Stimulated activated CD4-positive, alpha-beta T cell treated with anti-CD3 and anti-CD28 coated beads, Interleukin-4, amount 100 ng/mL, for 4 hours (primary cell): ENCODE measurements at regions not wholly inside any gene's neighbourhood (a gene's known extent, or its start where the extent isn't known, plus 50 kb on each side); places are given as distances from the start of the nearest gene placed in this dataset.
A peak's percentile ranks its signal among the peaks of the same experiment; 100 is the strongest.
"Not testable (repeated sequence)": the region's sequence is repeated elsewhere in the genome, so short reads cannot be mapped to it uniquely, and the experiment has no call there.

ENCODE experiments used
- DNase-seq, 2 experiments: peaks; one replicate each; pipeline ENCODE4 v3.0.0-alpha.2; 2020

DNA sequence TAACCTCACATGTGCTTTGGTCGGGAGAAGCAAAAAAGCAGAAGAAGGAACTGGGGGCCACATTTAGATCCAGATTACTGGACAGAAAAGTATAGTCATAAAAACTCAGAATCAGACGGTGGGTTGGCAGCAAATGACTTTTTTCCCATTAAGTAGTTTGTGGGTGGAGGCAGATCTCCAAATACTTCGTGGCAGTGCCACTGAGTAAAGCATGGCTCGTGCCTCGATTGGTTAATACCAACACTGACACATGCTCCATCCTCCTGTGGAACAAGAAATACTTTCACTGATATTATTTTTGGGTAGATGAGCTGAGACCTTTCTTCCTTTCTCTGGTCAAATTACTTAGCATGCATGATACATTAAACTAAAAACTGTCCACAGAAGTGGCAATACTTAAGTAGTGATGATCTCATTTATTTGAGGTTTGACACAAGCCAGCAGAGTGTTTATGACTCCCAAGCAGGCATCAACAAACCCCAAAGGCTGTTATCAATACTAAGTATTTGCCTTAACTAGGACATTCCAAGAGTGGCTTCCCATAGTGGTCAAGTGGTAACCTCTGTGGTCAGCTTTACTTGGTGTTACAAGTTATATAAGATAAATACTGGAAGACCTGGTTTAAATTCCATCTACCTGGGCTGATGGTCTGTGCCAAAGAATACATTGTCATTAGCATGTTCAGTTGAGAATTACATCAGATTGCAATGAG is 500.0 kb upstream of the RUNX1 start:
- DNase-seq: no peak

DNA sequence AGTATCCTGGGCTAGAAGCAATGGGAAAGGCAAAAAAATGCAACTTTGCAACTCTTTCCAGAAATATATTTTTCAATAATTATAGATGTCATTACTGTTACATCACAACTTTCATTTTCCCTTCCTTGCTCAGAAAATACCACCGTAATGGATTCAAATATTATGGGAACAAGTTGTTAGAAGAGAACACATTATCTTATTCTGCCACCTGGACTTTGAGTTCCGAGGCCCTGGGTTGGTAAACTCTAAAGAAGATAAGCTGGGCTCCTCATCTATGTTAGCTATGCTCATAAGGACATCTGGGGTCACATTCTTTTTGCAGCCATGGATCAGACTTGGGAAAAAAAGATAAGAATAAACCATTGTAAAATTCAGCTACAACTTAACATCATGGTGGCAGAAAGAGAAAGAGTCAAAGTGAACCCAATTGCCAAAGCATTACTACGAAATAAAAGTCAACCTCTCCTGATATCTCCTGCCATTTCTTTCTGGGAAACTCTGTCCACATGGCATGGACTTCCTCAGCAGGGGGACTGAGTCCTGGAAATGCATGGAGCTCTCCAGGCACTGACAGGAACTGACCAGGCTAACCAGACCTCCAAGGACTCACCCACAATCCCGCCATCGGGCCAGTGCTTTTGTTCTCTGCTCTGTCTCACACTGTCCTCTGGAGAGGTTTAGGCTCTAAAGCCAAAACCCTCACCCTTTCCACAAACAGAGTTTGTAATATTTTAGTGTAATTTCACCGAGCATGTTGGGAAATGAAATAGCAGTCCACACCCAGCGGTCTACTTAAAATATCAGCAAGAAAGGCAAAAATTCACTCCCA is 499.1 kb upstream of the RUNX1 start:
- no peak for DNase-seq

GRCh38 chr21:35543746-35544145 is 494.6 kb upstream of the RUNX1 start:
- no peak for DNase-seq

DNA sequence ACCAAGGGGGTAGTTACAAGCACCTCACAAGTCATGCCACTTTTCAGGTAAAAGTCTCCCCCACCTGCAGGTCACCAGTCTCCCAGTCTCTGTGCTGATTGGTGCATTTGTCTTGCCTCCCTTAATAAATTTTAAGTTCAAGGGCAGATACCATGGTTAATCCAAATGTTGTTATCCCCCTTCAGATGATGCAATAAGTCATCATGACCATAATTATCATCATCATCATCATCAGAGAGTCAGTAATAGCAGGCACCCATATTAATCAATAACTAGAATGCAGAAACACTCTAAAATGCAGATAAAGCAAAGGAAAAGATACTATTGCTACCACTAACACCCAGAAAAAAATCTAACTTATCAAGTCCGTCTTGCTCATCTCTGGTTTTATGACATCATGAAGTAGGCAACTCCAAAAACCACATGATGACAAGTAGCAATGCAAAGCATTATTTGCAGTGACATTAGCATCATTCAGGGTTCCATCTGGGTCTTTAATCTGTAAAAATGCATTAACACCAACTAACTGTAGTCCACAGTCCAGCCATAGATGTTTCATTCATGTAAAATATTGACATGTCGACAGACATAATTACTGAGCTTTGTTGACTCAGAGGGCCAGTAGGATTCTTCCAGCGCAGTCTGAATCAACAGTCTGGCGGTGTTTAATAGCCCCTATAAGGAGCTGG is 492.0 kb upstream of the RUNX1 start:
- no peak for DNase-seq

DNA sequence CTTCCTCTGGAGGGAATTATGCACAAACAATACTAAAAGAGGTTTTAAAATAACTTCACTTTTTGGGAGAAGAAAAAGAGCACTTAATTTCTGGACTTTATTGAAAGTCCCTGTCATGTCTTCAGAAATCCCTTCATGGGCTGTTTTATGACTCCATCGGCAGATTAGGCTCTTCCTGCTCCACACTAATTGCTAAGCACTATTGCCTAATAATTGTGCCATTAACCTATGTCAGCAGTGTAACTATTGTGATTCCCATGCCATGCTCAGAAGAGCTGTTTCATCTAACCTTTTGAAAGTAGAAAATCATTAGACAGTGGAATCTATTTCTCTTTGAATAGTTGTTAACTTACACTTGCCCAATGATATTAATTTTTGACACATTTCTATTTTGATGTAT is 489.3 kb upstream of the RUNX1 start:
- no peak for DNase-seq

GRCh38 chr21:35537604-35538003 is 488.5 kb upstream of the RUNX1 start:
- DNase-seq: no peak

DNA sequence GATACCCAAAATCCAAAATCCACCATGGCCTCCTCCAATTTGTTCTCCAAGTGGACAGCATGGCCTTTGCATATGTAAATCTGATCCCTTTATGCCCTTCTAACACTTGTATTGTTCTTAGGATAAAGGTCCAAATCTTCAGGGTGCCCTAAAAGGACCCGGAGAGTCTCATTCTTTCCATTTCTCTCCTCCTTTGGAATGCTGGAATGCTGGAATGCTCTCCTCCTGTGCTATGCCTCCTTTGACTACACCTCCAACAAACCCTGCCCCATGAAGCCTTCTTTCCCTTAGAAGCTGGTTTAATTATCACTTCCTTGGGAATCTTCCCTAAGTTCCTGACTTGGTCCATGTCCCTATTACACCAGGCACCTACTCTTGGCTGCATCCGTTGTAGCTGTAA is 484.8 kb upstream of the RUNX1 start:
- DNase-seq: no peak

GRCh38 chr21:35530766-35531165 is 481.7 kb upstream of the RUNX1 start:
- DNase-seq: no peak

GRCh38 chr21:35529171-35529863 is 480.2 kb upstream of the RUNX1 start:
- no peak for DNase-seq

- peak; percentile 24 to 25 for DNase-seq
Measured at GRCh38 chr21:35528116-35529042, 479.3 kb upstream of the RUNX1 start.

- DNase-seq: no peak
Measured at GRCh38 chr21:35527358-35527757, 478.3 kb upstream of the RUNX1 start.

GRCh38 chr21:35525443-35525842 is 476.3 kb upstream of the RUNX1 start:
- peak in 1 of 2 experiments; percentile 19 for DNase-seq

- no peak for DNase-seq
Measured at GRCh38 chr21:35521852-35522505, 472.9 kb upstream of the RUNX1 start.

GRCh38 chr21:35521293-35521692 is 472.2 kb upstream of the RUNX1 start:
- DNase-seq: no peak

GRCh38 chr21:35520856-35521255 is 471.8 kb upstream of the RUNX1 start:
- no peak for DNase-seq

GRCh38 chr21:35520302-35520701 is 471.2 kb upstream of the RUNX1 start:
- DNase-seq: no peak

- DNase-seq: no peak
Measured at GRCh38 chr21:35517865-35518264, 468.8 kb upstream of the RUNX1 start.

DNA sequence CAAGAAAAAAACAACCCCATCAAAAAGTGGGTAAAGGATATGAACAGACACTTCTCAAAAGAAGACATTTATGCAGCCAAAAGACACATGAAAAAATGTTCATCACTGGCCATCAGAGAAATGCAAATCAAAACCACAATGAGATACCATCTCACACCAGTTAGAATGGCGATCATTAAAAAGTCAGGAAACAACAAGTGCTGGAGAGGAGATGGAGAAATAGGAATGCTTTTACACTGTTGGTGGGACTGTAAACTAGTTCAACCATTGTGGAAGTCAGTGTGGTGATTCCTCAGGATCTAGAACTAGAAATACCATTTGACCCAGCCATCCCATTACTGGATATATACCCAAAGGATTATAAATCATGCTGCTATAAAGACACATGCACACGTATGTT is 467.2 kb upstream of the RUNX1 start:
- DNase-seq: not testable (repeated sequence)

- no peak for DNase-seq
Measured at GRCh38 chr21:35512346-35512745, 463.2 kb upstream of the RUNX1 start.

DNA sequence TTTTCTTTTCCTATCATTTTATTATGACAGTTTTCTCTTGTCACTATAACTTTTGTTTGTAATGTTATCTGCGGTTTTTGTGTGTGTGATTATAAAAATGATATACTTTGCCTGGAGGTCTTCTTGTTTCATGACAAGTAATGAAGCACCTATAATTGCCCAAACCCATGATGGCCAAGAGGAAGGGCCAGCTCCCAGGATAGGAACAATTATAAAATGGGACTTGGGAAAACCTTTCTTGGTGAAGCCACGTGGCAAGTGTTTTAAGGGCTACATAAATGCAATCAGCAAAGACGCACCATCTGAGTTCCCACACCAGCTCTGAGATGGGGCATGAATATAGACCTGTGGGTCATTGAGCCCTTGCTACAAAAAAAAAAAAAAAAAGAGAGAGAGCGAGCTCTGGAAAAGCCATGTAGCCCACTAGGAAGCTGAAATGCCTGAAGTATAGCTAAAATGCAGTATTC is 462.6 kb upstream of the RUNX1 start:
- DNase-seq: no peak

DNA sequence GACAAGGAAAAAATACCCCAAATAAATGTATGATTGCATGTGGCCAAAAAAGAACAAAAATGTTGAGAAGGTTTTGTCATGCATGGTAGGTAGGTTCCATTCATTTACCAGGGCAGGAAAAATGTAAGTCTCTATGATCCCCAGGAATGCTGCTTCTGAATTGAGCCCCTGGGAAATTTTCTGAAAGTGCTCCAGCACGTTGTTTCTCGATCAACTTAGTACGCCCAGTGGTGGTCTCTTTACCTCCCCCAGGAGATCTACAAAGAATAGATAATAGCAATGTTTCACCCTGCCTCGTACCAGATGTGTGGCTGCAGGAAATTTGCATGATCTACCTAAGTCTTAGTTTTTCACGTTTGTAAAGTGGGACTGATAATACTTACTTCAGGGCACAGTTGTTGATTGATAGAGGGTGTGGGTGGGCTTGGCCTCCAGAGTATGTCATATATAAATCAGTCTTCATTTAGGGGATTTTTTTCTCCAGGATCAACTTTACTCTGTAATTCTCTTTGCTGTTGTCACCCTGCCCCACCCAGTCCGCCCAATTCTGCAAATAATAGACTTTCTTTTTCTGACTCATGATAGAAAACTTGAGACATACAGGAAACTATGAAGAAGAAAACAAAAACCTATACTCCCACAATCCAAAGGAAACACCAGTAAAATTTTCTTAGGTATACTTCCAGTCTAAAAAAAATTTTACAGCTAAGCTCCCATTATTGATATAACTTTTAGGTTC is 462.0 kb upstream of the RUNX1 start:
- no peak for DNase-seq
